ENCODE measurements at regions not wholly inside any gene's neighbourhood (a gene's known extent, or its start where the extent isn't known, plus 50 kb on each side); places are given as distances from the start of the nearest gene placed in this dataset.

- Histone ChIP-seq H3K36me3 (ENCODE audit: control insufficient read depth in 2 of 2, extremely low read depth in 1 of 2, insufficient read depth in 2 of 2, low read length in 2 of 2) (no peaks in the 10 kb centered on the region), H3K9me3 (ENCODE audit: control insufficient read depth, low read depth, low read length) (no peaks in the 10 kb centered on the region), H3K9ac (ENCODE audit: control insufficient read depth, extremely low read depth, insufficient read depth, low read length) (no peak overlapping the region), H3K9me1 (ENCODE audit: control insufficient read depth, extremely low read depth, insufficient read depth, low read length) (no peaks in the 10 kb centered on the region), H3K27me3 (ENCODE audit: control insufficient read depth, extremely low read depth, insufficient read depth, low read length) (no peaks in the 10 kb centered on the region), H4K20me1 (ENCODE audit: control insufficient read depth, extremely low read depth, insufficient read depth, low read length) (no peaks in the 10 kb centered on the region), H2AFZ (ENCODE audit: control insufficient read depth, low read length) (no peak overlapping the region), H3K4me3 (ENCODE audit: control insufficient read depth in 2 of 3, extremely low read depth in 1 of 3, insufficient read depth in 2 of 3, low read depth in 1 of 3, low read length in 3 of 3) (no peak overlapping the region), H3K79me2 (ENCODE audit: control insufficient read depth, insufficient read depth, low read length) (no peaks in the 10 kb centered on the region), H3K4me2 (ENCODE audit: control insufficient read depth, extremely low read depth, insufficient read depth, low read depth, low read length) (no peak overlapping the region), H3K4me1 (ENCODE audit: control insufficient read depth, extremely low read depth, insufficient read depth, low read length) (no peaks in the 10 kb centered on the region), H3K27ac (ENCODE audit: control insufficient read depth, insufficient read depth, low read length) (no peak overlapping the region)
- FAIRE-seq (no peak), DNase-seq (ENCODE audit: low read depth, low spot score) (no peak)
- TF ChIP-seq EZH2 (IDR thresholded peaks at IDR 0.05; ENCODE audit: low read length) (no peak), CTCF (optimal IDR thresholded peaks at IDR 0.05 in 1 of 3, IDR thresholded peaks at IDR 0.05 in 1 of 3, conservative IDR thresholded peaks at IDR 0.05 in 1 of 3; ENCODE audit: extremely low read depth in 1 of 3, insufficient read depth in 2 of 3, low read length in 3 of 3) (no peak)
- dilution Hi-C loops (cut with MboI; ENCODE audit: extremely low pct_ligation_motif_present, low sequenced_read_pairs): no loop called here
Measured at GRCh38 chr1:227396539-227397353, 78.5 kb upstream of the CDC42BPA start.

DNA sequence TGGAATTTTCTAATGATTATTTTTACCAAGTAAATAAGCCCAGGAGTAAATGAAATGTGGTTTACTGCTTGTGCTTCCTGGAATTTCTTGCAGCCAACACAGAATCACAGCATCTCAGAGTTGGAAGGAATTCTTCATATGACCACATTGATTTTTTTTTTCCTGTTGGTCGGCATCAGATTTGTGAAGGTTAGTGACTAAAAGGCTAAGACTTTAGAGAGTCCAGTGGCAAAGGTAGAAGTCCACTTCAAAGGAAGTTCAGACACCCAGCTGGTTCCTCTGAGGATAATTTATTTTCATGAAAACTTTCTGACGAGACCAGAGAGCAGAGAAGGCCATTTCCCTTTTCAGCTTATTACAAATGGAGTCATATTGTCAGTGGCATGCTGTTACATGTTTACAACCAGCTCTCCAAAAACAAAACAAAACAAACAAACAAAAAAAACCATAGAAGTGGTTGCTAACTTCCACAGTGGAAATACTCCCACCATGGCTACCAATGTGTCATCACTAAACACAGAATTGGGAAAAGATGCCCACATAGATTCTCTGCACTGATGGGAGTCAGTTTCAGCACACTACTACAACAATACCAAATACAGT, 77.2 kb upstream of the CDC42BPA start:
- H2AFZ ChIP-seq (ENCODE audit: control insufficient read depth, low read length): no peak overlapping the region
- no peak for DNase-seq (ENCODE audit: low read depth, low spot score)
- TF ChIP-seq CTCF (optimal IDR thresholded peaks at IDR 0.05 in 1 of 3, IDR thresholded peaks at IDR 0.05 in 1 of 3, conservative IDR thresholded peaks at IDR 0.05 in 1 of 3; ENCODE audit: extremely low read depth in 1 of 3, insufficient read depth in 2 of 3, low read length in 3 of 3) (no peak), EZH2 (IDR thresholded peaks at IDR 0.05; ENCODE audit: low read length) (no peak)
- H3K27me3 ChIP-seq (ENCODE audit: control insufficient read depth, extremely low read depth, insufficient read depth, low read length): no peaks in the 10 kb centered on the region
- no peak for FAIRE-seq
- no peaks in the 10 kb centered on the region for H3K9me1 ChIP-seq (ENCODE audit: control insufficient read depth, extremely low read depth, insufficient read depth, low read length)
- no peaks in the 10 kb centered on the region for H4K20me1 ChIP-seq (ENCODE audit: control insufficient read depth, extremely low read depth, insufficient read depth, low read length)
- dilution Hi-C loops (cut with MboI; ENCODE audit: extremely low pct_ligation_motif_present, low sequenced_read_pairs): no loop called here
- no peaks in the 10 kb centered on the region for H3K79me2 ChIP-seq (ENCODE audit: control insufficient read depth, insufficient read depth, low read length)
- no peak overlapping the region for H3K4me2 ChIP-seq (ENCODE audit: control insufficient read depth, extremely low read depth, insufficient read depth, low read depth, low read length)
- no peaks in the 10 kb centered on the region for H3K36me3 ChIP-seq (ENCODE audit: control insufficient read depth in 2 of 2, extremely low read depth in 1 of 2, insufficient read depth in 2 of 2, low read length in 2 of 2)
- H3K4me1 ChIP-seq (ENCODE audit: control insufficient read depth, extremely low read depth, insufficient read depth, low read length): no peaks in the 10 kb centered on the region
- no peak overlapping the region for H3K27ac ChIP-seq (ENCODE audit: control insufficient read depth, insufficient read depth, low read length)
- no peaks in the 10 kb centered on the region for H3K9me3 ChIP-seq (ENCODE audit: control insufficient read depth, low read depth, low read length)
- H3K9ac ChIP-seq (ENCODE audit: control insufficient read depth, extremely low read depth, insufficient read depth, low read length): no peak overlapping the region
- no peak overlapping the region for H3K4me3 ChIP-seq (ENCODE audit: control insufficient read depth in 2 of 3, extremely low read depth in 1 of 3, insufficient read depth in 2 of 3, low read depth in 1 of 3, low read length in 3 of 3)

Measured in keratinocyte (primary cell).